Body of pancreas (tissue), 4 donors: ENCODE measurements at regions not wholly inside any gene's neighbourhood (a gene's known extent, or its start where the extent isn't known, plus 50 kb on each side); places are given as distances from the start of the nearest gene placed in this dataset.

Experiments
- ATAC-seq: fragments of 150-250 bp; one replicate; pipeline ENCODE4 v1.9.1; 2016
- DNase-seq, 4 donors: peaks; one replicate each; pipeline ENCODE4 v3.0.0-alpha.2; 2019
- H3K27ac ChIP-seq, 4 donors: fragments of 200-600 bp; sonication (generic); 1 replicate in 3 of 4; 2 replicates in 1 of 4; pipeline versions ENCODE4 v1.5.1 to v1.6.1; 2016 to 2019; ENCODE audit warnings: mild to moderate bottlenecking in 1 of 4, mixed read lengths in 1 of 4, moderate library complexity in 1 of 4
- H3K27me3 ChIP-seq, 2 donors: fragments of 200-600 bp; sonication (generic); one replicate each; pipeline ENCODE4 v1.6.0; 2016; ENCODE audit warnings: mild to moderate bottlenecking in 1 of 2
- H3K36me3 ChIP-seq, 2 donors: fragments of 200-600 bp; sonication (generic); replicated peaks in 1 of 2; 2 replicates each; pipeline ENCODE4 v1.5.1; 2016; ENCODE audit warnings: low read depth in 2 of 2; ENCODE audit not compliant: insufficient read depth in 1 of 2
- H3K4me1 ChIP-seq: fragments of 200-600 bp; sonication (generic); one replicate; pipeline ENCODE4 v1.6.0; 2016
- H3K4me3 ChIP-seq, 2 donors: fragments of 200-600 bp; sonication (generic); 1 replicate in 1 of 2; 2 replicates in 1 of 2; pipeline ENCODE4 v1.5.1; 2016 to 2019
- H3K9me3 ChIP-seq, 3 donors: fragments of 200-600 bp; sonication (generic); 1 replicate in 2 of 3; 2 replicates in 1 of 3; pipeline ENCODE4 v1.5.1; 2016
- POLR2A ChIP-seq, 3 donors: fragments of 450-650 bp; IDR thresholded peaks; one replicate each; pipeline ENCODE4 v1.6.1; 2016; ENCODE audit warnings: antibody characterized with exemption in 3 of 3, mild to moderate bottlenecking in 2 of 3
- WGBS, 2 donors: methylation state at CpG; one replicate each; pipeline ENCODE4 v1.1.5; 2017; 5-methylcytosine and 5-hydroxymethylcytosine counted together
- intact Hi-C: fragments of 100-400 bp; cut with DNase I; formaldehyde crosslinking; loops from one replicate; pipeline ENCODE4 v1.15.1; 2023
- TF ChIP-seq, protein P1 (sequence below), 7 experiments: fragments of 450-650 bp in 4 of 7; fragments of 200-600 bp in 3 of 7; sonication (generic) in 3 of 7; IDR thresholded peaks; one replicate each; pipeline ENCODE4 v1.5.1; 2016 to 2019; ENCODE audit warnings: antibody characterized with exemption in 7 of 7

DNA sequence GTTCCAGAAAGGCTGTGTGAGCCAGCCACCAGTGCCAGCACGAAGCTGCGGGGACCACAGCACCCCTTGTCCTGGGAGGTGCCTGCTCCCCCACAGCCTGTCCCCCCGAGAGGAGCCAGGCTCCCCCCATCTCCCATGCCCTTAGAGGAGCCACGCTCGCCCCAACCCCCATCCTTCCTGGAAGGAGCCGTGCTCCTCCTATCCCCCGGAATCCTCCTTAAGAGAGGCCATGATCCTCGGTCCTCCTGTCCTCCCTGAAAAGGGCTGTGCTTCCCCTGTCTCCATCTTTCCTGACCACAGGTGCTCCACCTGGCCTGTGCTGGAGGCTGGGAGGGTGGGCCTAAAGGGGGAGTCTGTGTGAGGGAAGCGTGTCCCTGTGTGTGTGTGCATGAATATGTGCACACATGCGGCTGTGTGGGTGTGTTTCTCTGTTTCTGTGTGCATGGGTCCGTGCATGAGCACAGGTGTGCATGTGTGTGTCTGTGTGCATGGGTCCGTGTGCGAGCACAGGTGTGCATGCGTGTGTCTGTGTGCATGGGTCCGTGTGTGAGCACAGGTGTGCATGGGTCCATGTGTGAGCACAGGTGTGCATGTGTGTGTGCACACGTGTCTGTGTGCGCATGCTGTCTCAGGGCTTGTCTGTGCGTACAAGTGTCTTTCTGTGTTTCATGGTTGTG is 80.3 kb downstream of the RTP5 start:
- Histone ChIP-seq H3K27me3 (no peaks in the 10 kb centered on the region), H3K9me3 (no peaks in the 10 kb centered on the region), H3K36me3 (no peaks in the 10 kb centered on the region), H3K27ac (no peak overlapping the region), H3K4me1 (peaks cover 11% of the 10 kb centered on the region), H3K4me3 (no peak overlapping the region)
- ATAC-seq (no peak), DNase-seq (peak in 1 of 4 donors; percentile 9)
- intact Hi-C loops: no loop called here
- 83 to 88% methylated on average over 9 to 13 of the region's 18 CpGs for WGBS, 2 donors
- TF ChIP-seq, protein P1, sequence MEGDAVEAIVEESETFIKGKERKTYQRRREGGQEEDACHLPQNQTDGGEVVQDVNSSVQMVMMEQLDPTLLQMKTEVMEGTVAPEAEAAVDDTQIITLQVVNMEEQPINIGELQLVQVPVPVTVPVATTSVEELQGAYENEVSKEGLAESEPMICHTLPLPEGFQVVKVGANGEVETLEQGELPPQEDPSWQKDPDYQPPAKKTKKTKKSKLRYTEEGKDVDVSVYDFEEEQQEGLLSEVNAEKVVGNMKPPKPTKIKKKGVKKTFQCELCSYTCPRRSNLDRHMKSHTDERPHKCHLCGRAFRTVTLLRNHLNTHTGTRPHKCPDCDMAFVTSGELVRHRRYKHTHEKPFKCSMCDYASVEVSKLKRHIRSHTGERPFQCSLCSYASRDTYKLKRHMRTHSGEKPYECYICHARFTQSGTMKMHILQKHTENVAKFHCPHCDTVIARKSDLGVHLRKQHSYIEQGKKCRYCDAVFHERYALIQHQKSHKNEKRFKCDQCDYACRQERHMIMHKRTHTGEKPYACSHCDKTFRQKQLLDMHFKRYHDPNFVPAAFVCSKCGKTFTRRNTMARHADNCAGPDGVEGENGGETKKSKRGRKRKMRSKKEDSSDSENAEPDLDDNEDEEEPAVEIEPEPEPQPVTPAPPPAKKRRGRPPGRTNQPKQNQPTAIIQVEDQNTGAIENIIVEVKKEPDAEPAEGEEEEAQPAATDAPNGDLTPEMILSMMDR (IDR thresholded peaks at IDR 0.05): no peak
- TF ChIP-seq POLR2A (IDR thresholded peaks at IDR 0.05): no peak

DNA sequence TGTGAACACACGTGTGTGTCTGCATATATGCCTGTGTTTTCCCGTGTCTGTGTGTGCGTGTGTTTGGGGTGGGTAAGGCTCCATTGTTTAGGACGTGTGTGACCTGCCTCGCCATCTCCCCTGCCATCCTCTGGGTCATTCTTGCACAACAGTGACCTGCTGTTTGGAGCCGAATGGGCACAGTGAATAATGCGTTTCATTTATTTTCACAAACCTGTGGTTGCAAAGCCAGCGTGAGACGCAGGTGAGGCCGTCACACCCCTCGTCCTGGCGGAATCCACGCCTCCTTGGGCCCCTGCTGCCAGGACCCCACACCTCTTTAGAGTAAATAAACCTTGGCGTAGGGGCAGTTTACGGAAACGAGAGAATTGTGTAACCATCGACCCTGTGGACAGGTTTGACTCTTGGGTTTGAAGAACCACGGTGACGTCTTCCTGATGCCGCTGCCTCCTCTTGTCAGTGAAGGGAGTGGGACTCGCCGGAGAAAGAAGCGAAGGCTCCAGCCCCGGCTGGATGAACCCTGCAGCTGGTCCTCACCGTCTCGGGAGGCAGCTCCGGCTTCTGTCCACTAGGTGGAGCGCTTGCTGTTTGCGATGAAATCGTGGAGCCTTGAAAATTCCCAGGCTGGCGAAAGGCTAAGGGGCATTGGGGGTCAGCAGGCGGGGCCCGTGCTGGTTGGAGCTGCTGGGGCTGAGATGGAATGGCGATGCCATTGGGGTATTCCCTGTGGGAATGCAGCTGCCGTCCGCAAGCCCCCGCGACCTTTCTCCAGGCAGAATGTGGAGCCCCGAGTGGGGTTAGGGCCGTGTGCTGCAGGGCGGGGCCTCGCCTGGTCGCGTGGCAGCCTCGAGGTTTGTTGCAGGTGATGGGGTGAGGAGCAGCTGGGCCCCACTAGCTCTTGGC is 81.1 kb downstream of the RTP5 start:
- Histone ChIP-seq H3K4me1 (peaks cover 11% of the 10 kb centered on the region), H3K36me3 (no peaks in the 10 kb centered on the region), H3K9me3 (no peaks in the 10 kb centered on the region), H3K27me3 (no peaks in the 10 kb centered on the region), H3K4me3 (no peak overlapping the region), H3K27ac (no peak overlapping the region)
- intact Hi-C loops: no loop called here
- peak; percentile 76 for ATAC-seq
- TF ChIP-seq, protein P1 (IDR thresholded peaks at IDR 0.05): peak; percentile 81 to 89 (median 87)
- no peak for TF ChIP-seq POLR2A (IDR thresholded peaks at IDR 0.05)
- 25 to 29% methylated on average over 27 to 44 of the region's 45 CpGs for WGBS, 2 donors
- DNase-seq: peak; percentile 80 to 86 (median 82)

DNA sequence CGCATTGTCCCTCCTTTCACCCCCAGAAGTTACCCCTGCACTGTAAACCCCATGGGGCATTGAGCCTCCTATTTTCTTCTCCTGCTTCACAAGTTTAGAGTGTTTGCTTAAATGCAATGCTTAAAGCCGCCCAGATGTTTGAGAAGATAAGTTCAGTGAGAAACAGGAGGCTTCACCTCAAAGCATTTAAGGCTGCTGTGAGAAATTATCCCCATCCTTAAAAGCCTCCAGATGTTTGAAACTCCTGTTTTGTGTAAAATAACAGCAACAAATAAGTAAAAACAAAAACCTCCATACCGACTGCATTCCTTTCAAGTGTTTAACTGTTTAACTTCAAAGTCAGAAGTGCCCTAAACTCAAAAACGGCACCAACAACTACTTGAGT is 81.8 kb downstream of the RTP5 start:
- Histone ChIP-seq H3K27ac (no peak overlapping the region), H3K36me3 (no peaks in the 10 kb centered on the region), H3K27me3 (no peaks in the 10 kb centered on the region), H3K9me3 (no peaks in the 10 kb centered on the region), H3K4me1 (peaks cover 11% of the 10 kb centered on the region), H3K4me3 (no peak overlapping the region)
- no peak for ATAC-seq
- intact Hi-C loops: no loop called here
- TF ChIP-seq POLR2A (IDR thresholded peaks at IDR 0.05): no peak
- TF ChIP-seq, protein P1 (IDR thresholded peaks at IDR 0.05): no peak
- DNase-seq: no peak
- 37 to 55% methylated on average over 4 of the region's 4 CpGs for WGBS, 2 donors

GRCh38 chr2:241951920-241952319 is 82.4 kb downstream of the RTP5 start:
- 88 to 94% methylated on average over 7 to 11 of the region's 11 CpGs for WGBS, 2 donors
- no peak for ATAC-seq
- no peak overlapping the region for H3K27ac ChIP-seq
- H3K4me3 ChIP-seq: no peak overlapping the region
- peaks cover 11% of the 10 kb centered on the region for H3K4me1 ChIP-seq
- H3K36me3 ChIP-seq: no peaks in the 10 kb centered on the region
- intact Hi-C loops: no loop called here
- no peaks in the 10 kb centered on the region for H3K9me3 ChIP-seq
- TF ChIP-seq, protein P1 (IDR thresholded peaks at IDR 0.05): no peak
- TF ChIP-seq POLR2A (IDR thresholded peaks at IDR 0.05): no peak
- no peaks in the 10 kb centered on the region for H3K27me3 ChIP-seq
- DNase-seq: peak in 1 of 4 donors; percentile 9
